ENCODE measurements at regions not wholly inside any gene's neighbourhood (a gene's known extent, or its start where the extent isn't known, plus 50 kb on each side); places are given as distances from the start of the nearest gene placed in this dataset.

GRCh38 chr21:35204125-35204524 is 155.0 kb upstream of the RUNX1 start:
- Histone ChIP-seq H3K9me3 (no peaks in the 10 kb centered on the region), H3K4me1 (peaks cover 10% of the 10 kb centered on the region; the same call in 2 of the 3 replicates), H3K4me2 (no peak overlapping the region), H3K4me3 (no peak overlapping the region), H3K27ac (no peak overlapping the region)
- ATAC-seq (no peak), FAIRE-seq (no peak), DNase-seq (ENCODE audit: low read depth in 1 of 2, low spot score in 1 of 2) (no peak)
- ChIA-PET CTCF (no interaction called here), POLR2A (no interaction called here)
- TF ChIP-seq POLR2AphosphoS2 (conservative IDR thresholded peaks at IDR 0.05; ENCODE audit: low read length), result no peak
- no peak for TF ChIP-seq PBX3 (IDR thresholded peaks at IDR 0.05)
- no peak for TF ChIP-seq CBX2 (IDR thresholded peaks at IDR 0.05; ENCODE audit: borderline replicate concordance, low read depth)
- no peak for TF ChIP-seq HMGXB4 (CRISPR knock-in tag; IDR thresholded peaks at IDR 0.05; ENCODE audit: borderline replicate concordance)
- no peak for TF ChIP-seq GATA3 (IDR thresholded peaks at IDR 0.05; ENCODE audit: borderline replicate concordance)
- no peak for TF ChIP-seq E2F6 (IDR thresholded peaks at IDR 0.05; ENCODE audit: borderline replicate concordance, low read depth)
- no peak for TF ChIP-seq ELK1 (IDR thresholded peaks at IDR 0.05; ENCODE audit: low read depth, low read length)
- TF ChIP-seq RFX5 (IDR thresholded peaks at IDR 0.05), result no peak
- no peak for TF ChIP-seq EHMT2 (IDR thresholded peaks at IDR 0.05; ENCODE audit: low read depth)
- TF ChIP-seq MAZ (IDR thresholded peaks at IDR 0.05; ENCODE audit: borderline replicate concordance, low read depth, low read length), result no peak
- TF ChIP-seq CTCF (IDR thresholded peaks at IDR 0.05), result no peak
- no peak for TF ChIP-seq KDM1A (IDR thresholded peaks at IDR 0.05; ENCODE audit: low read depth)
- no peak for TF ChIP-seq BCL3 (IDR thresholded peaks at IDR 0.05)
- TF ChIP-seq POLR2A (IDR thresholded peaks at IDR 0.05; ENCODE audit: low read length), result no peak
- TF ChIP-seq SREBF2 (IDR thresholded peaks at IDR 0.05), result no peak
- TF ChIP-seq BHLHE40 (IDR thresholded peaks at IDR 0.05; ENCODE audit: low read depth, low read length), result no peak
- TF ChIP-seq JUNB (IDR thresholded peaks at IDR 0.05), result no peak
- no peak for TF ChIP-seq NFE2L2 (conservative IDR thresholded peaks at IDR 0.05; ENCODE audit: low read length)
- WGBS (ENCODE audit: missing lambda C conversion rate), result 87% methylated on average over 7 of the region's 7 CpGs

- WGBS (ENCODE audit: missing lambda C conversion rate), result 42% methylated on average over 11 of the region's 11 CpGs
- no peak overlapping the region for H3K4me3 ChIP-seq
- DNase-seq (ENCODE audit: low read depth in 1 of 2, low spot score in 1 of 2) (no peak), ATAC-seq (no peak), FAIRE-seq (no peak)
- POLR2A ChIA-PET, result no interaction called here
- H3K9me3 ChIP-seq, result no peaks in the 10 kb centered on the region
- H3K4me2 ChIP-seq, result peak overlapping the region; percentile 44
- peaks cover 14% of the 10 kb centered on the region for H3K4me1 ChIP-seq
- CTCF ChIA-PET, result no interaction called here
- H3K27ac ChIP-seq, result peak overlapping the region; percentile 38 to 46; a peak in 2 of 6 replicates
- TF ChIP-seq NR3C1 (IDR thresholded peaks at IDR 0.05), result no peak
- no peak for TF ChIP-seq USF2 (IDR thresholded peaks at IDR 0.05)
- no peak for TF ChIP-seq HOXB13 (CRISPR knock-in tag; IDR thresholded peaks at IDR 0.05; ENCODE audit: low read depth)
- TF ChIP-seq EP300 (IDR thresholded peaks at IDR 0.05), result no peak
- no peak for TF ChIP-seq GATA3 (IDR thresholded peaks at IDR 0.05; ENCODE audit: borderline replicate concordance)
- TF ChIP-seq TFCP2L1 (CRISPR knock-in tag; IDR thresholded peaks at IDR 0.05), result no peak
- no peak for TF ChIP-seq RFX5 (IDR thresholded peaks at IDR 0.05)
- TF ChIP-seq BCL3 (IDR thresholded peaks at IDR 0.05), result no peak
- no peak for TF ChIP-seq CHD2 (IDR thresholded peaks at IDR 0.05; ENCODE audit: low read length, partially characterized antibody)
- TF ChIP-seq FOSB (CRISPR knock-in tag; IDR thresholded peaks at IDR 0.05), result no peak
- no peak for TF ChIP-seq ESRRA (IDR thresholded peaks at IDR 0.05; ENCODE audit: borderline replicate concordance, low read length)
- TF ChIP-seq ZC3H11A (IDR thresholded peaks at IDR 0.05), result no peak
Observed at GRCh38 chr21:35203093-35203977, 154.2 kb upstream of the RUNX1 start.

All from A549 (cell line).